ENCODE measurements at regions not wholly inside any gene's neighbourhood (a gene's known extent, or its start where the extent isn't known, plus 50 kb on each side); places are given as distances from the start of the nearest gene placed in this dataset.

GRCh38 chr7:9863545-9863944 lies 1110.1 kb upstream of the PHF14 start:
- H3K4me3 ChIP-seq (ENCODE audit: low read length): no peak overlapping the region
- TF ChIP-seq EZH2 (optimal IDR thresholded peaks at IDR 0.05; ENCODE audit: low read depth, low read length): no peak
- TF ChIP-seq CTCF (IDR thresholded peaks at IDR 0.05; ENCODE audit: low read length): no peak
- no peak for TF ChIP-seq EZH2phosphoT487 (IDR thresholded peaks at IDR 0.05; ENCODE audit: low read length)
- H3K79me2 ChIP-seq (ENCODE audit: low read length): no peaks in the 10 kb centered on the region
- no peaks in the 10 kb centered on the region for H3F3A ChIP-seq (ENCODE audit: insufficient read depth, low read length)
- no peaks in the 10 kb centered on the region for H4K20me1 ChIP-seq (ENCODE audit: insufficient read depth, low read length)
- H3K27me3 ChIP-seq (replicated peaks; ENCODE audit: insufficient read depth, low read length): no peaks in the 10 kb centered on the region
- H3K4me1 ChIP-seq (ENCODE audit: low read length): no peaks in the 10 kb centered on the region
- H3K9me2 ChIP-seq (replicated peaks; ENCODE audit: insufficient read depth, low read length): no peaks in the 10 kb centered on the region
- H3K9me3 ChIP-seq (replicated peaks; ENCODE audit: insufficient read depth, low read length): no peaks in the 10 kb centered on the region
- H3K36me3 ChIP-seq (replicated peaks; ENCODE audit: insufficient read depth, low read length): no peaks in the 10 kb centered on the region
- no peak for DNase-seq
- no peak overlapping the region for H3K4me2 ChIP-seq (ENCODE audit: low read depth, low read length)
- no peak overlapping the region for H3K27ac ChIP-seq (ENCODE audit: low read length)
- H3K9ac ChIP-seq (ENCODE audit: low read length): no peak overlapping the region
- no peak overlapping the region for H2AFZ ChIP-seq (ENCODE audit: low read length)

GRCh38 chr7:9869151-9869550 lies 1104.5 kb upstream of the PHF14 start:
- H3K36me3 ChIP-seq (replicated peaks; ENCODE audit: insufficient read depth, low read length): no peaks in the 10 kb centered on the region
- no peak overlapping the region for H3K4me3 ChIP-seq (ENCODE audit: low read length)
- no peaks in the 10 kb centered on the region for H3K27me3 ChIP-seq (replicated peaks; ENCODE audit: insufficient read depth, low read length)
- TF ChIP-seq EZH2 (optimal IDR thresholded peaks at IDR 0.05; ENCODE audit: low read depth, low read length) (no peak), CTCF (IDR thresholded peaks at IDR 0.05; ENCODE audit: low read length) (no peak), EZH2phosphoT487 (IDR thresholded peaks at IDR 0.05; ENCODE audit: low read length) (no peak)
- no peaks in the 10 kb centered on the region for H3F3A ChIP-seq (ENCODE audit: insufficient read depth, low read length)
- no peak overlapping the region for H3K9ac ChIP-seq (ENCODE audit: low read length)
- no peak overlapping the region for H3K4me2 ChIP-seq (ENCODE audit: low read depth, low read length)
- no peaks in the 10 kb centered on the region for H4K20me1 ChIP-seq (ENCODE audit: insufficient read depth, low read length)
- no peaks in the 10 kb centered on the region for H3K9me3 ChIP-seq (replicated peaks; ENCODE audit: insufficient read depth, low read length)
- no peak overlapping the region for H3K27ac ChIP-seq (ENCODE audit: low read length)
- no peak for DNase-seq
- H3K79me2 ChIP-seq (ENCODE audit: low read length): no peaks in the 10 kb centered on the region
- no peaks in the 10 kb centered on the region for H3K9me2 ChIP-seq (replicated peaks; ENCODE audit: insufficient read depth, low read length)
- H2AFZ ChIP-seq (ENCODE audit: low read length): no peak overlapping the region
- no peaks in the 10 kb centered on the region for H3K4me1 ChIP-seq (ENCODE audit: low read length)

- H3K27ac ChIP-seq (ENCODE audit: low read length): no peak overlapping the region
- no peak overlapping the region for H3K4me2 ChIP-seq (ENCODE audit: low read depth, low read length)
- TF ChIP-seq EZH2phosphoT487 (IDR thresholded peaks at IDR 0.05; ENCODE audit: low read length) (no peak), EZH2 (optimal IDR thresholded peaks at IDR 0.05; ENCODE audit: low read depth, low read length) (no peak), CTCF (IDR thresholded peaks at IDR 0.05; ENCODE audit: low read length) (no peak)
Observed at GRCh38 chr7:9869566-9869965, 1104.1 kb upstream of the PHF14 start.

More at GRCh38 chr7:9869566-9869965, 1104.1 kb upstream of the PHF14 start:
- H3K27me3 ChIP-seq (replicated peaks; ENCODE audit: insufficient read depth, low read length): no peaks in the 10 kb centered on the region
- H3K4me1 ChIP-seq (ENCODE audit: low read length): no peaks in the 10 kb centered on the region
- H3K9me2 ChIP-seq (replicated peaks; ENCODE audit: insufficient read depth, low read length): no peaks in the 10 kb centered on the region
- H3K9ac ChIP-seq (ENCODE audit: low read length): no peak overlapping the region
- no peaks in the 10 kb centered on the region for H3F3A ChIP-seq (ENCODE audit: insufficient read depth, low read length)
- no peaks in the 10 kb centered on the region for H3K79me2 ChIP-seq (ENCODE audit: low read length)
- no peak overlapping the region for H3K4me3 ChIP-seq (ENCODE audit: low read length)
- DNase-seq: no peak
- H3K36me3 ChIP-seq (replicated peaks; ENCODE audit: insufficient read depth, low read length): no peaks in the 10 kb centered on the region
- no peaks in the 10 kb centered on the region for H4K20me1 ChIP-seq (ENCODE audit: insufficient read depth, low read length)
- no peaks in the 10 kb centered on the region for H3K9me3 ChIP-seq (replicated peaks; ENCODE audit: insufficient read depth, low read length)
- no peak overlapping the region for H2AFZ ChIP-seq (ENCODE audit: low read length)

Data from MM.1S (cell line).